ENCODE measurements at regions not wholly inside any gene's neighbourhood (a gene's known extent, or its start where the extent isn't known, plus 50 kb on each side); places are given as distances from the start of the nearest gene placed in this dataset.

DNA sequence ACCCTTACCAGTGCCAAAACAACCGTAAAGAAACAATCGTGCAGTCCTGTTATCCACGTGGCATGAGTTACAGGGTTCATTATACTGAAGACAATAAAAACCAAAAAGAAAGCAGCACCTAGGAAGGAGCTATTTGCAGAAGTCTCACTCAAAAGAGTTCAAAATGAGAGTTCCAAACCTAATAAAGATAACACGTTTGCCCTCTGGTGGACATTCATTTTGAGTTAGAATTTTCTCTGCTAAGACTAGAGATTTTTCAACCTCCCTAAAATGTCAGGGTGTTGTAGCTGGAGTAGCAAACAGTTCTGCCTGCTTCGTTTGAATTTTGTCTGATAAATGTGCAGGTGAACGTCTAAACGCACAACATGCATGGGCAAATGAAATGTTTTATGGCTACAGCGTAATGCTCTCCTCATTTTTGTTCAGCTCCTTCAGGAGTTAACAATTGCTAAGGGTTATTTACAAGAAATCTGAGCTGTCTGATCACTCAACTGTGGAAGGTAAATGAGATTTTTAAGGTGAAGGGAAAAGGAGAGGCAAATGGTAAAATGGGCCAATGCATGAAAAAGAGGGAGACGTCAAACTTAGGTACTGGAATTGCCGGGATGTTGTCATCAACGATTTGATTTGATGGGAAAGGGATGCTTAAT, 1067.9 kb upstream of the EEF2KMT start:
- Histone ChIP-seq H3K4me3 (ENCODE audit: low read length in 2 of 2) (no peak overlapping the region), H3K27me3 (ENCODE audit: control insufficient read depth in 2 of 2, insufficient read depth in 2 of 2, low read length in 2 of 2) (no peaks in the 10 kb centered on the region), H3K4me1 (ENCODE audit: control insufficient read depth in 2 of 2, insufficient read depth in 2 of 2, low read length in 2 of 2) (no peaks in the 10 kb centered on the region), H3K9me3 (ENCODE audit: control insufficient read depth in 2 of 2, low read length in 2 of 2) (no peaks in the 10 kb centered on the region), H3K36me3 (ENCODE audit: control insufficient read depth in 2 of 2, insufficient read depth in 2 of 2, low read length in 2 of 2) (no peaks in the 10 kb centered on the region), H3K27ac (ENCODE audit: low read depth in 2 of 2, low read length in 2 of 2) (no peak overlapping the region), H3K9ac (ENCODE audit: low read depth in 1 of 2, low read length in 2 of 2) (no peak overlapping the region)

- Histone ChIP-seq H3K27me3 (ENCODE audit: control insufficient read depth in 2 of 2, insufficient read depth in 2 of 2, low read length in 2 of 2) (no peaks in the 10 kb centered on the region), H3K4me1 (ENCODE audit: control insufficient read depth in 2 of 2, insufficient read depth in 2 of 2, low read length in 2 of 2) (no peaks in the 10 kb centered on the region), H3K9ac (ENCODE audit: low read depth in 1 of 2, low read length in 2 of 2) (no peak overlapping the region), H3K27ac (ENCODE audit: low read depth in 2 of 2, low read length in 2 of 2) (no peak overlapping the region), H3K4me3 (ENCODE audit: low read length in 2 of 2) (no peak overlapping the region), H3K9me3 (ENCODE audit: control insufficient read depth in 2 of 2, low read length in 2 of 2) (no peaks in the 10 kb centered on the region), H3K36me3 (ENCODE audit: control insufficient read depth in 2 of 2, insufficient read depth in 2 of 2, low read length in 2 of 2) (no peaks in the 10 kb centered on the region)
These were observed 1063.3 kb upstream of the EEF2KMT start for GRCh38 chr16:6160871-6161270.

- no peaks in the 10 kb centered on the region for H3K27me3 ChIP-seq (ENCODE audit: control insufficient read depth in 2 of 2, insufficient read depth in 2 of 2, low read length in 2 of 2)
- no peak overlapping the region for H3K9ac ChIP-seq (ENCODE audit: low read depth in 1 of 2, low read length in 2 of 2)
- no peak overlapping the region for H3K27ac ChIP-seq (ENCODE audit: low read depth in 2 of 2, low read length in 2 of 2)
- no peaks in the 10 kb centered on the region for H3K4me1 ChIP-seq (ENCODE audit: control insufficient read depth in 2 of 2, insufficient read depth in 2 of 2, low read length in 2 of 2)
- H3K36me3 ChIP-seq (ENCODE audit: control insufficient read depth in 2 of 2, insufficient read depth in 2 of 2, low read length in 2 of 2), result no peaks in the 10 kb centered on the region
- no peak overlapping the region for H3K4me3 ChIP-seq (ENCODE audit: low read length in 2 of 2)
- H3K9me3 ChIP-seq (ENCODE audit: control insufficient read depth in 2 of 2, low read length in 2 of 2), result no peaks in the 10 kb centered on the region
These were observed 1062.7 kb upstream of the EEF2KMT start for GRCh38 chr16:6160303-6160702.

DNA sequence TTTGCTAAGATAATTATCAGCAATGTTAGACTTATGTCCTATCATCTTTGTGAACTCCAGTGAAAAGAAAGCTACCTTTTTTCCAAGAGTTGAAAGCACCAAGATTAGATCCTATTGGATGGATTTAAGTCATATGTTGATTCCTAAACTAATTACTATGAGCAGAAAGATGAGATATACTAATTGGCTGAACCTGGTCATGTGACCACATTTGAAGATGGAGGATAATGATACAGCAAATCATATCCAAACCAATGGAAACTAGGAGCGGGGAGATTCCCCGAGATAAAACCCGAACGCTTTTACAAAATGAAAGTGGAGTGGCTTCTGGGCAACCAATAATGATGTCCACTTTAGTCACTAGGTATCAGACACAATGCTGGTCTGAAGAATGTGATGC, 1060.2 kb upstream of the EEF2KMT start:
- no peak overlapping the region for H3K27ac ChIP-seq (ENCODE audit: low read depth in 2 of 2, low read length in 2 of 2)
- H3K4me3 ChIP-seq (ENCODE audit: low read length in 2 of 2), result no peak overlapping the region
- H3K4me1 ChIP-seq (ENCODE audit: control insufficient read depth in 2 of 2, insufficient read depth in 2 of 2, low read length in 2 of 2), result no peaks in the 10 kb centered on the region
- H3K27me3 ChIP-seq (ENCODE audit: control insufficient read depth in 2 of 2, insufficient read depth in 2 of 2, low read length in 2 of 2), result no peaks in the 10 kb centered on the region
- H3K36me3 ChIP-seq (ENCODE audit: control insufficient read depth in 2 of 2, insufficient read depth in 2 of 2, low read length in 2 of 2), result no peaks in the 10 kb centered on the region
- no peaks in the 10 kb centered on the region for H3K9me3 ChIP-seq (ENCODE audit: control insufficient read depth in 2 of 2, low read length in 2 of 2)
- no peak overlapping the region for H3K9ac ChIP-seq (ENCODE audit: low read depth in 1 of 2, low read length in 2 of 2)

DNA sequence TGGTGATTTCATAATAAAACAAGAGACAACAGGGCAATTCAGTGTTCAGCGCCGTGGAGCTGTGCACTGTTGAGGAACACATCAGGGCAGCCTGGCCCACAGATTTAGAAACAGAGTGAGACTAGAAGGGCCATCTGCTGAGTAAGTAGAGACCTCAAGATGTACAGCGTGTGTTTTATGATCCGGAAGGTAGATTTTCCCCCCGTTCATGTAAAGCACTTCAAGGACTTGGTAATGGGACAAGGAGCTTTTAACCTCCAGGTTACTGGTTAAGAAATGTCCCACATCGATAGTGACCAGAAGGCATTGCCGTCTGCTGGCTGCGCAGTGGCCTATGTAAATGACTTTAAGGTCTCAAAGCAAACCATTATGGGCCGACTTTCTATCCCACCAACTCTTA, 1057.7 kb upstream of the EEF2KMT start:
- Histone ChIP-seq H3K4me3 (ENCODE audit: low read length in 2 of 2) (no peak overlapping the region), H3K36me3 (ENCODE audit: control insufficient read depth in 2 of 2, insufficient read depth in 2 of 2, low read length in 2 of 2) (no peaks in the 10 kb centered on the region), H3K27ac (ENCODE audit: low read depth in 2 of 2, low read length in 2 of 2) (no peak overlapping the region), H3K9ac (ENCODE audit: low read depth in 1 of 2, low read length in 2 of 2) (no peak overlapping the region), H3K4me1 (ENCODE audit: control insufficient read depth in 2 of 2, insufficient read depth in 2 of 2, low read length in 2 of 2) (no peaks in the 10 kb centered on the region), H3K27me3 (ENCODE audit: control insufficient read depth in 2 of 2, insufficient read depth in 2 of 2, low read length in 2 of 2) (no peaks in the 10 kb centered on the region), H3K9me3 (ENCODE audit: control insufficient read depth in 2 of 2, low read length in 2 of 2) (no peaks in the 10 kb centered on the region)

GRCh38 chr16:6153901-6154300, 1056.3 kb upstream of the EEF2KMT start:
- Histone ChIP-seq H3K9ac (ENCODE audit: low read depth in 1 of 2, low read length in 2 of 2) (no peak overlapping the region), H3K36me3 (ENCODE audit: control insufficient read depth in 2 of 2, insufficient read depth in 2 of 2, low read length in 2 of 2) (no peaks in the 10 kb centered on the region), H3K4me1 (ENCODE audit: control insufficient read depth in 2 of 2, insufficient read depth in 2 of 2, low read length in 2 of 2) (no peaks in the 10 kb centered on the region), H3K4me3 (ENCODE audit: low read length in 2 of 2) (no peak overlapping the region), H3K9me3 (ENCODE audit: control insufficient read depth in 2 of 2, low read length in 2 of 2) (no peaks in the 10 kb centered on the region), H3K27ac (ENCODE audit: low read depth in 2 of 2, low read length in 2 of 2) (no peak overlapping the region), H3K27me3 (ENCODE audit: control insufficient read depth in 2 of 2, insufficient read depth in 2 of 2, low read length in 2 of 2) (no peaks in the 10 kb centered on the region)

DNA sequence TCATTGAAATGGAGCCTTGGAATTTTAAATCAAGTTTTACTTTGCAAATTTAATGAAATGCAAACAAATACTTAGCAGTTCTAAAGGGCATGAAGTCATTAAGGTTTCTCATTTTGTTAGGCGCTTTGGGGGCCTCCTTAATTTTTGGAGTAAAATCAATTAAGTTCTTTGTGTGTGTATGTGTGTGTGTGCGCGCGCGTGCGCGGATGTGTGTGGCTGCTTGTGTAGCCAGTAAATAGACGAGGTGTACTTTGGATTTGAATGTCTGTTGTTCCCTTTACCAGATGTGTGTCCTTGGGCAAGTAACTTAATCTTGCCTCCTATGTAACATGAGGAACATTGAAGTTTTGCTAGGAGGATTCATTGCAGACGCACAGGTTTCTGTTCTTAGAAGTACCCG, 1051.4 kb upstream of the EEF2KMT start:
- Histone ChIP-seq H3K4me1 (ENCODE audit: control insufficient read depth in 2 of 2, insufficient read depth in 2 of 2, low read length in 2 of 2) (no peaks in the 10 kb centered on the region), H3K9ac (ENCODE audit: low read depth in 1 of 2, low read length in 2 of 2) (no peak overlapping the region), H3K9me3 (ENCODE audit: control insufficient read depth in 2 of 2, low read length in 2 of 2) (no peaks in the 10 kb centered on the region), H3K27me3 (ENCODE audit: control insufficient read depth in 2 of 2, insufficient read depth in 2 of 2, low read length in 2 of 2) (no peaks in the 10 kb centered on the region), H3K27ac (ENCODE audit: low read depth in 2 of 2, low read length in 2 of 2) (no peak overlapping the region), H3K4me3 (ENCODE audit: low read length in 2 of 2) (no peak overlapping the region), H3K36me3 (ENCODE audit: control insufficient read depth in 2 of 2, insufficient read depth in 2 of 2, low read length in 2 of 2) (no peaks in the 10 kb centered on the region)

DNA sequence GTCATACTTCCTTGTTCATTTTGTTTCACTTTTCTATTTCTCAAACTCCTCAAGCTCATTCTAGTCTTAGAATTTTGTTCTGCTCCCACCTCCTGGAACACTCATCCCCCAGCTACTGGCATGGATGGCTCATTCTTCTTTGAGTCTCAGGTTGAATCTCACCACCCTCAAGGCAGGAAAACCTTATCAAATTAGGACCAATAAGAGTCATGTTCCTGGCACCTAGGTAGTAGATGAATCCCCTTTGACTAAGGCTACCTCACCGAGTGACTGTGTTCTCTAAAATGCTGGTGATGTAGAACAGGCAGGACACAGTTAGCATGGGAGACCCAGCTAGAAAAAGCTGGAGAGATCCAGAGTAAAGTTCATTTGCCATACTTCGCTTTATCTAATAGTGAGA, 1050.8 kb upstream of the EEF2KMT start:
- H3K36me3 ChIP-seq (ENCODE audit: control insufficient read depth in 2 of 2, insufficient read depth in 2 of 2, low read length in 2 of 2), result no peaks in the 10 kb centered on the region
- H3K27me3 ChIP-seq (ENCODE audit: control insufficient read depth in 2 of 2, insufficient read depth in 2 of 2, low read length in 2 of 2), result no peaks in the 10 kb centered on the region
- H3K4me1 ChIP-seq (ENCODE audit: control insufficient read depth in 2 of 2, insufficient read depth in 2 of 2, low read length in 2 of 2), result no peaks in the 10 kb centered on the region
- no peaks in the 10 kb centered on the region for H3K9me3 ChIP-seq (ENCODE audit: control insufficient read depth in 2 of 2, low read length in 2 of 2)
- no peak overlapping the region for H3K4me3 ChIP-seq (ENCODE audit: low read length in 2 of 2)
- H3K27ac ChIP-seq (ENCODE audit: low read depth in 2 of 2, low read length in 2 of 2), result no peak overlapping the region
- no peak overlapping the region for H3K9ac ChIP-seq (ENCODE audit: low read depth in 1 of 2, low read length in 2 of 2)

- Histone ChIP-seq H3K27ac (ENCODE audit: low read depth in 2 of 2, low read length in 2 of 2) (no peak overlapping the region), H3K4me1 (ENCODE audit: control insufficient read depth in 2 of 2, insufficient read depth in 2 of 2, low read length in 2 of 2) (no peaks in the 10 kb centered on the region), H3K9ac (ENCODE audit: low read depth in 1 of 2, low read length in 2 of 2) (no peak overlapping the region), H3K4me3 (ENCODE audit: low read length in 2 of 2) (no peak overlapping the region), H3K36me3 (ENCODE audit: control insufficient read depth in 2 of 2, insufficient read depth in 2 of 2, low read length in 2 of 2) (no peaks in the 10 kb centered on the region), H3K27me3 (ENCODE audit: control insufficient read depth in 2 of 2, insufficient read depth in 2 of 2, low read length in 2 of 2) (no peaks in the 10 kb centered on the region), H3K9me3 (ENCODE audit: control insufficient read depth in 2 of 2, low read length in 2 of 2) (no peaks in the 10 kb centered on the region)
These were observed 1049.4 kb upstream of the EEF2KMT start for GRCh38 chr16:6146874-6147425.

DNA sequence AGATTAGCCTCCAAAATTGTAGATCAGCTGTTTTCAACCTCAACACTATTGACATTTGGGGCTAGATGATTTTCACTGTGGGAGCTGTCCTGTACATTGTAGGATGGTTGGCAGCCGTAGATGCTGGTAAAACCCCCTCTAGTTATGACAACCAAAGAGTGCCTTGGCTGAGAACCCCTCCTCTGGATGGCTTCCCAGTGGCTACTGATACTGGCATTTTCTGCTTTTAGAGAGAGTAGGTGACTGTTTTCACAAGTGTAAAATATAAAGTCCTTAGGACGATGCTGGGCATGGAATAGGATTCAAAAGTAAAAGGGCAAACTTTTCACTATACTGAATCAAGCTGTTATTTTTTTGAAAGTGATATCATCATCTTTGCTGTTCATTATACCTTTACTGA, 1048.8 kb upstream of the EEF2KMT start:
- Histone ChIP-seq H3K27me3 (ENCODE audit: control insufficient read depth in 2 of 2, insufficient read depth in 2 of 2, low read length in 2 of 2) (no peaks in the 10 kb centered on the region), H3K4me1 (ENCODE audit: control insufficient read depth in 2 of 2, insufficient read depth in 2 of 2, low read length in 2 of 2) (no peaks in the 10 kb centered on the region), H3K27ac (ENCODE audit: low read depth in 2 of 2, low read length in 2 of 2) (no peak overlapping the region), H3K9ac (ENCODE audit: low read depth in 1 of 2, low read length in 2 of 2) (no peak overlapping the region), H3K9me3 (ENCODE audit: control insufficient read depth in 2 of 2, low read length in 2 of 2) (no peaks in the 10 kb centered on the region), H3K36me3 (ENCODE audit: control insufficient read depth in 2 of 2, insufficient read depth in 2 of 2, low read length in 2 of 2) (no peaks in the 10 kb centered on the region), H3K4me3 (ENCODE audit: low read length in 2 of 2) (no peak overlapping the region)
